CD4-positive, alpha-beta T cell treated with Interleukin-17A for 1 hour (primary cell): ENCODE measurements at regions not wholly inside any gene's neighbourhood (a gene's known extent, or its start where the extent isn't known, plus 50 kb on each side); places are given as distances from the start of the nearest gene placed in this dataset.
"Not testable (repeated sequence)": the region's sequence is repeated elsewhere in the genome, so short reads cannot be mapped to it uniquely, and the experiment has no call there.

Experiments
- DNase-seq: peaks from one replicate; pipeline ENCODE4 v3.0.0-alpha.2; 2020

DNA sequence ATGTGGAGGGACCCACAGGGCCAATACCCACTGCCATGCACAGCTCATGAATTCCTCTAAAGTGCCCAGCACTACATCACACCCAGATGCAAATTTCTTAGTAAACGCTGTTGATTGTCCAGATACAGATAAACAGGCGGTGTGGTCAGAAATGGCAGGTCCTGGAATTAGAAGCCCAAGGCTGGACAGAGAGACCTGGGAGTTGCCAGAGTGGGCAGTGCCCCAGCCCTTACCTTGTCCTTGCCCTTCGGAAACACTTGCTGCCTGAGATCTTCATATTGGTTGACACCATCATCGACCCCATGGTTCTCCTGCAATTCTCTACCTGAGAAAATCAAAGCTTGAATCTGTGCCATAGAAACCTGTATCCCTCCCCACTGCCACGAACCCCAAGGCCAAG lies 149.3 kb upstream of the ETV3 start:
- no peak for DNase-seq

DNA sequence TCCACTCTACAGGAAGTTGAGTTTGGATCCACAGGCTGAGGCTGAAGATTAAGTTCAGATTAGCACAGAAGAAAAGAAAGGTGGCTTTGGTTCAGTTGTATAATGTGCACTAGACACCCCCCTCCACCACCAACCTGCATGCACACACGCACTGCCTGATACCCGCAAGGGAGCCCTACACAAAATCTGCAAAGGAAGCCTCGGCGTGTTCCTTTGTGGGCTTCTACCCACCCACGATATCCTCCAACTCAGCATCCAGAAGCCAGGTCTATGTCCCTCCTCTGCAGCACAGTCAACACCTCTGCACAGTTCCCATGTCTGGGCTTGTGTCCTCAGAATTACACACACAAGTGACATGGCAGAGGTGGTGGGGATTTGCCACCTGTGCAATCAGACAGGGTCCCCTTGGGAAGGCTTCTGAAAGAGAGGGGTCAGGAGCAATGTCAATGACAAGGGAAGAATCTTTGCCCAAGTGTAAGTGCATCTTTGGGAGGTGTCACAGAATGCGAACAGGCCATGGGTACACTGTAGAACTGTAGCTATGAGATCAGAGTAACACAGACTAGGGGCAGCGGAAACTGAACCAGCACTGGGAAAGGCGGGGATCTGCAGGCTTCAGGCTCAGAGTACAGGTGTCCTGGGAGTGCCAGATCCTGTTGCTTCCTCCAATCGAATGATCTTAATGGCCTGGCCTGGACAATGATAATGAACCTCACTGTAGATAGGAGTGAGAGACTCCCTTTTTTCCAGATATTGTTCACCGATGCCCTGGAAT lies 148.6 kb upstream of the ETV3 start:
- DNase-seq, result no peak

DNA sequence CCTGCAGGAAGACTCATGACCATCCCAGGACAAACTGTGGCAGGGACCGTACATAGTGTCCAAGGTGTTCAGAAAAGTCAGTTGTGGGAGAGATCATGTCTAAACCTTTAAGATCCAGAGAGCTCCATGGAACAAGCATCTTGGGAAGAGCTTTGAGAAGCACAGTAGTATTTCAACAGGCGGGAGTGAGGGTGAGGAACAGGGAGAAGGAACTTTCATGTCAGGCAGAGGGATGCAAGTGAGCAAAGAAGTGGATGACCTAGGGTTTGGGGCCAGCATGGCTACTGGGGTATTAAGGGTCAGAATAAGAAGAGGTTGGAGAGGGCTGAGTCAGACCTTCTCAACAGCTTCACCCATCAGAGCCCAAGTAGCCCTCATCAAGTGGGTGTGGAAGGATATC lies 147.9 kb upstream of the ETV3 start:
- no peak for DNase-seq

- no peak for DNase-seq
These were observed 146.3 kb upstream of the ETV3 start for GRCh38 chr1:157284451-157284850.

GRCh38 chr1:157279802-157280140 lies 141.6 kb upstream of the ETV3 start:
- DNase-seq, result no peak

DNA sequence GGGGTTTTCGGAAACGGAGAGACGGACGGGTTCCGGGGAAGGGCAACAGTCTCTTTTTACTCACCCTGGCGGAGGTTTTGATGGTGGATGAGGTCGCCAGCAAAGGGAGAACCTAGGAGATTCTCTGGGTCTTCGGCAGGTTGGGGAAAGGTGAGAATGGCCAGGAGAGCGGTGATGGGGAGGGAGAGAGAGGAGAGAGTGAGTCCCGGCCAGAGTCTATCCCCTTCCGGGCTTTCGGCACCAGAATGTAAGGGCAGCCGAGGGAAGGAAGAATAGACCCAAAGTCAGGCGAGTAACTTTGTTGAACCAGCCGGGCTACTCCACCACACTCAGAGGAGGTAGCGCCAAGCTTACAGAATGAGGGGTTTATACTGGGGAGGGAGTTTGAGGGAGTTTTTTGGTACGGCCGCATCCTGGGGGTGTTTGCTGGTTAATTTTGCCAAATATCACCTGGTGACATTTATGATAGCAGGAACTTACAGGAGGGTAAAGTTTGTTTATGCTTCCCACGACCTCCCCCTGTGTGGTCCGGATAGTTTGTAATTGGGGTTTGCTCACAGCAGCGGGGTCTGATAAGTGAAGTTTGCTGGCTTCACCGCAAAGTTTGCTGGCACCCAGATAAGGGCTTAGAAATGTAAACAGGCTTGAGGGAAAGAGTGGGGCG lies 141.1 kb upstream of the ETV3 start:
- DNase-seq, result no peak

GRCh38 chr1:157278383-157279137 lies 140.4 kb upstream of the ETV3 start:
- DNase-seq, result no peak

GRCh38 chr1:157277913-157278312 lies 139.7 kb upstream of the ETV3 start:
- no peak for DNase-seq

DNA sequence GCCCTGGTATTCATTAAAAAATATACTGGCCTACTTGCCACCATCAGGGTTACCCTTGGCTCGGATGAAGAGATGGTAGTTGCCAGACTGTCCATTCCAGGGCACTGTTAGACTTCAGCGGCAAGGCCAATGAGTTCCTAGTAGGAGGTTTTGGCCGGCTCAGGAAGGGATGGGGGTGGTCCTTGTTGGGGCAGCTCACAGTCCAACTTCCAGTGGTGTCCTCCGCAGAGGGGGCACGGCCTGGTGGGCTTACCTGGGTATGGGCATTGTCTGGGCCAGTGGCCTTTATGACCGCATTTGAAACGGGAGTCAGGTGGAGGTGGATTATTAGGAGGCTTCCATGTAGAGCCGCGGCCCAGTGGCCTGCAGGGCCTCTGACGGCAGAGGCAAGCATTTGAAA lies 139.1 kb upstream of the ETV3 start:
- no peak for DNase-seq

DNA sequence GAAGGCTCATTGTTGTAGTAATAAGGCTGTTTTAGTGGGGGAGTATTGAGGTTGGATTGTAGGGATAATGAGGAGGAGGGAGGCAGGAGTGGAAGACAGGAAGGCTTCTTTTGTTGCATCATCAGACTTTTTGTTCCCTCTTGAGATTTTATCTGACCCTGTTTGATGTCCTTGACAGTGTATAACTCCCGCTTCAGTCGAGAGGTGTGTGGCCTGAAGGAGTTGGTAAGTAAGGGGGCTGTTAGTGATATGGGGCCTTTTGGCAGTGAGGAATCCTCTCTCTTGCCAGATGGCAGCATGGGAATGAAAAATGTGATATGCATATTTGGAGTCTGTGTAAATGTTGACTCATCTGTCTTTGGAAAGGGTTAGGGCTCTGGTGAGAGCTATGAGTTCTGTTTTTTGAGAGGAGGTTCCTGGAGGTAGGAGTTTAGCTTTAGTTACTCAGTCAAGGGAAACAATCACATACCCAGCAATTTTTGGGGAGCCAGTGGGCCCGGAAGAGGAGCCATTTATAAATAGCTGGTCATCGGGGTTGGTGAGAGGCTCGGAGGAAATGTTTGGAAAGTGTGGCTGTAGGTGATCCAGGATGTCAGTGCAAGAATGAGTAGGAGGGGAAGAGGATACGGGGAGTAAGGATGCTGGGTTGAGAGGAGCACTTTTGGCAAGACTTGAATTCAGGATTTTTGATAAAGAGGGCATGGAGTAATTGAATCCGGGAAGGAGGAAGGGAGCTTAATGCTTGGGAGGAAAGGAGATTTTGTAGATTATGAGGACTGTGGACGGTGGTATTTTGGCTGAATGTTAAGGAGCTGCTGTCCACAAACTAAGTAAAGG lies 136.7 kb upstream of the ETV3 start:
- DNase-seq, result no peak

DNA sequence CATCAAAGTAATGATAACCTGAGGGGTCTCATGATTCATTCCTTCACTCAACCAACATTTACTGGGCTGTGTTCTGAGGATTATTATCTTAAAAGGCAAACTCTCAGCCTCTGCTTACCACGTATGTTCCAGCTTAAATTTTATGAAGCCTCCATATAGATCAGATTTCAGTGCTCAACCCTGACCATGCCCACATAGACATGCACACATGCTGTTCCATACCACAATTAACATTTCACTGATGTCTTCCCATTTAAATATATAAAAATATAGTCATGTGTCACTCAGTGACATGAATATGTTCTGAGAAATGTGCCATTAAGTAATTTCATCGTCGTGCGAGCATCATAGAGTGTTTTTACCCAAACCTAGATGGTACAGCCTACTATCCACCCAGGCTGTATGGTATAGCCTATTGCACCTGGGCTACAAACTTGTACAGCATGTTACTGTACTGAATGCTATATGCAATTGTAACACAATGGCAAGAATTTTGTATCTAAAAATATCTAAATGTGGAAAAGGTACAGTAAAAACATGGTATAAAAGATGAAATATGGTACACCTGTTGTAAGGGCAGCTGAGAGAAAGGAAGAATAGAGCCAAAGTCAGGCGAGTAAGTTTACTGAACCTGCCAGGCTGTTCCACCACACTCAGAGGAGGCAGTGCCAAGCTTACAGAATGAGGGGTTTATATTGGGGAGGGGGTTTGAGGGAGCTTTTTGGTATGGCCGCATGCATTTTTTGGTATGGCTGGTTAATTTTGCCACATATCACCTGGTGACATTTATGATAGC lies 134.7 kb upstream of the ETV3 start:
- DNase-seq, result no peak

DNA sequence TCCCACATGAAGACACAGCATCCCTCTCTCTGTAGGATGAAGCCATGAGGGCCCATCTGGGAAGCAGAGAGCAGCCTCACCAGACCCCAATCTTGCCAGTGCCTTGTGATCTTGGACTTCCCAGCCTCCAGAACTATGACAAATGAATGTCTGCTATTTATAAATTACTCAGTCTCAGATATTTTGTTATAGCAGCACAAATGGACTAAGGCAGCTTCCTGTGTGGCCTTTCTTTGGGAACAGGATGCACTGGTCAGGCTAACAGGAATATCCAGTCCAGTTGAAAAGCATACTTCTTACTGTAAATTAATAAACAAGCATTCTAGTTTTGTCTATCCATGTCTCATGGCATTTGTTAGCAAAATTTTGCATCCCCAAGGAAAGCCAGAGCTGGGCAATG lies 134.1 kb upstream of the ETV3 start:
- DNase-seq, result no peak

GRCh38 chr1:157270705-157271274 lies 132.6 kb upstream of the ETV3 start:
- DNase-seq, result no peak

DNA sequence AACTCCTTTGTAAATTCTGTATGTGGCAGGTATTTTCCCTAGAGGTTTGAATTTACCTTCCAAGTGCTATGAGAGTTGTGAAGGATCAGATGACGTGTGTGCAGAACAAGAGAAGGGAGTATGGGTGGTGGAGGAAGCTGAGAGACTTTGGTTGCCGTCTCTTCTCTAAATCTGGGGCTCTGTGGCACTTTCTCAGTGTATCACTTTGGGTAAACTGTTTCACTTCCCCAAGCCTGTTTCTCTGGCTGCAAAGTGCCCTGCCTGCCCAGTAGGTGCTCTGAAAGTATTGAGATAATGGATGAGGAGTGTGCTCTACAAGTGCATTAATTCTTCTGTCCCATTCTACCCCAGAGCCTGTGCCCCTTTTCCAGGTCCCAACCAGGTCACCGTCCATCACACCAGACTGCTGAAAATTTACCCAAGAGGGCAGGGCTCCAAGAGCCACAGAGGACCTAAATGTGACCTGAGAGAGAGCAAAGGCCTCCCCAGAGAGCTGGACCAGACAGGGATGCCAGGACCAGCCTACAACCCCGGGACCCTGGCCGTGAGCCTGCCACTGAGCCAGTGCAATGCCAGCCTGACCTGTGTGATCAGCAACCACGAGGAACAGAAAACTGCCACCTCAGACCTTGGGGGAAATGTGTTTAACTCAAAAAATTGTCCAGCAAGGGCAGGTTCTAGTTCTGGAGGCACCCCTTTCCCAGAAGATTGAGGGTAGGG lies 131.6 kb upstream of the ETV3 start:
- no peak for DNase-seq

- no peak for DNase-seq
These were observed 124.7 kb upstream of the ETV3 start for GRCh38 chr1:157262891-157263290.

DNA sequence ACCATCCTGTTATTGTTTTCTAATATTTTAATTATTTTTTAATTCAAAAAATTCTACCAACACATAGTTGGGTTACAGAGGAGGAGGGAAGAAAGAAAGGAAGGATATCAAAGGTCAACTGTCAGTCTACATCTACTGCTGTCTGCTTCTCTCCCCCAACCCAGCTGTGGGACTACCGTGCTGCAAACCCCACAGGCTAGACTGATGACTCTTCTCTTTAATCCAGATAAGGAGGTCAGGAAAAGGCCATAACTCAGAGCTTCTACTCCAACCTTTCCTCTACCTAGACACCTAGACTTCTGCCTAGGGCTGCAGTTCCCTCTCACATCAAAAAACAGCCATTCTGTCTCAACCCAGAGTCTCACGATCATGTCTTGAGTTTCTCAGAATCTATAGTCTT lies 124.2 kb upstream of the ETV3 start:
- no peak for DNase-seq

DNA sequence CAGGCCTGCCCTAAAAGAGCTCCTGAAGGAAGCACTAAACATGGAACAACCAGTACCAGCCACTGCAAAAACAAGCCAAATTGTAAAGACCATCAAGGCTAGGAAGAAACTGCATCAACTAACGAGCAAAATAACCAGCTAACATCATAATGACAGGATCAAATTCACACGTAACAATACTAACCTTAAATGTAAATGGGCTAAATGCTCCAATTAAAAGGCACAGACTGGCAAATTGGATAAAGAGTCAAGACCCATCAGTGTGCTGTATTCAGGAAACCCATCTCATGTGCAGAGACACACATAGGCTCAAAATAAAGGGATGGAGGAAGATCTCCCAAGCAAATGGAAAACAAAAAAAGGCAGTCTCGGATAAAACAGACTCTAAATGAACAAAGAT lies 117.7 kb upstream of the ETV3 start:
- DNase-seq, result not testable (repeated sequence)

DNA sequence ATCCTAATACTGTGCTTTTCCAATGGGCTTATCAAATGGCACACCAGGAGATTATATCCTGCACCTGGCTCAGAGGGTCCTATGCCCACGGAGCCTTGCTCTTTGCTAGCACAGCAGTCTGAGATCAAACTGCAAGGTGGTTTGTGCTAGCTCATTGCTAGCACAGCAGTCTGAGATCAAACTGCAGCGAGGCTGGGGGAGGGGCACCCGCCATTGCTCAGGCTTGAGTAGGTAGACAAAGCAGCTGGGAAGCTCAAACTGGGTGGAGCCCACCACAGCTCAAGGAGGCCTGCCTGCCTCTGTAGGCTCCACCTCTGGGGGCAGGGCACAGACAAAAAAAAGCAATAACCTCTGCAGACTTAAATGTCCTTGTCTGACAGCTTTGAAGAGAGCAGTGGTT lies 116.0 kb upstream of the ETV3 start:
- not testable (repeated sequence) for DNase-seq

- no peak for DNase-seq
These were observed 114.3 kb upstream of the ETV3 start for GRCh38 chr1:157252473-157252872.

- no peak for DNase-seq
These were observed 111.5 kb upstream of the ETV3 start for GRCh38 chr1:157249739-157250138.

DNA sequence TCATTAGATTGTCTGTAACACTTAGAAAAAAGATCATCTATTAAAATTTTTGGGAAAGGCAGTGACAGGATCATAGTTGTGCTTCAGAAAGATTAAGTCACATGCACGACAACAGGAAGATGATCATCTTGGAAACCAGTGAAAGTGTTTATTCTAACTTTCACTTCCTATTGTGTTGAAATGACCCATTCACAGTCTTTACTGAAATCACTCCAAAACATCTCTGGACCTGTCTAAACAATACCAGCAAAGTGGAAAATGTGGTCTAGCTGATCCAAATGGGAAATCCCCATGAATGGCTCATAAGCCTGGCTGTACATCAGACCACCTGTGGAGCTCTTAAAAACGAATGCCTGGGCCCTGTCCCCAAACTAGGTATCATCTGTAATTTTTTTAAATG lies 111.1 kb upstream of the ETV3 start:
- no peak for DNase-seq

- DNase-seq, result not testable (repeated sequence)
These were observed 109.5 kb upstream of the ETV3 start for GRCh38 chr1:157247764-157248049.
